GM18909 (cell line): ENCODE measurements at regions not wholly inside any gene's neighbourhood (a gene's known extent, or its start where the extent isn't known, plus 50 kb on each side); places are given as distances from the start of the nearest gene placed in this dataset.

Experiments used
- ATAC-seq: cut with Tn5 transposase; IDR thresholded peaks from one replicate; pipeline ENCODE4 v1.9.1; 2021; ENCODE audit warnings: mild to moderate bottlenecking; ENCODE audit not compliant: unreplicated experiment, poor library complexity

DNA sequence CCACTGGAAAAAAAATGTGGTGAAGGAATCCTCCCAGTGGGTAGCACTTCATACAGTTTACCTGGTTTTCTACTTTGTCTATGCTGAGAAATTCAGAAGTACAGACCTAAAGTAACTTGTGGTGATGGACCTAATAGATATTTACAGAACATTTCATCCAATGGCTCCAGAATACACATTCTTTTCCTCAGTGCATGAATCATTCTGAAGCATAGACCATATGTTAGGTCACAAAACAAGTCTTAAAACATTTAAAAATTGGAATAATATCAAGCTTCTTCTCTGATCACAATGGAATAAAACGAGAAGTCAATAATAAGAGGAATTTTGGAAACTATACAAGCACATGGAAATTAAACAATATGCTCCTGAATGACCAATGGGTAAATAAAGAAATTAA, 450.1 kb upstream of the INTU start:
- ATAC-seq = no peak

DNA sequence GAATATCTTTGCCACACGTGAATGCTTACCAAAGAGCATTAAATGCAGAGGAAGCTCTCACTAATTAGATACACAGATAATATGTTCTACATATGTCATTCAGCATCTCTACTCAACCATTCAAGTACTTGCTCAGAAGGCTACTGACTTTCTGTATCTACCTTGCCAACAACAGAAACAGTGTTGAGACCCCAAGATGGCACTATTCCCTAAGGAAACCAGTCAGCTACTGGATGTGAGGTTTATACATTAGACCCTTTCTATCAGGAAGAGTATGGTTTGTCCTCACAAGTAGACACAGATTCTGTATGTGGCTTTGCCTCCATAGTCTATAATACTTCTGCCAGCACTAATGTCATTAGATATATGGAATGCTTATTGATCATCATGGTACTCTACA, 443.9 kb upstream of the INTU start:
- no peak for ATAC-seq

DNA sequence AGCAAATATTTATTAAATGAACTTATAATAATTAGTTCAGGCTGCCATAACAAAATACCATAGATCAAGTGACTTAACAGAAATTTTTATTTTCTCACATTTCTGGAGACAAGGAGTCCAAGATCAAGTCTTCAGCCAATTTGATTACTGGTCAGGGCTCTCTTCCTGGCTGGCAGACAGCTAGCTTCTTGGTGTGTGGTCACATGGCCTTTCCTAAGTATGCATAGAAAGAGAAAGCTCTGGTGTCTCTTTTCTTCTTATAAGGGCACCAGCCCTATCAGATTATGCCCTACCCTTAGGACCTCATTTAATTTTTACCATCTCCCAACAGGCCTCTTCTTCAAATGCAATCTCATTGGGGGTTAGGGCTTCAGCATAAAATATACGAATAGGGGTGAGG, 438.5 kb upstream of the INTU start:
- ATAC-seq = no peak

DNA sequence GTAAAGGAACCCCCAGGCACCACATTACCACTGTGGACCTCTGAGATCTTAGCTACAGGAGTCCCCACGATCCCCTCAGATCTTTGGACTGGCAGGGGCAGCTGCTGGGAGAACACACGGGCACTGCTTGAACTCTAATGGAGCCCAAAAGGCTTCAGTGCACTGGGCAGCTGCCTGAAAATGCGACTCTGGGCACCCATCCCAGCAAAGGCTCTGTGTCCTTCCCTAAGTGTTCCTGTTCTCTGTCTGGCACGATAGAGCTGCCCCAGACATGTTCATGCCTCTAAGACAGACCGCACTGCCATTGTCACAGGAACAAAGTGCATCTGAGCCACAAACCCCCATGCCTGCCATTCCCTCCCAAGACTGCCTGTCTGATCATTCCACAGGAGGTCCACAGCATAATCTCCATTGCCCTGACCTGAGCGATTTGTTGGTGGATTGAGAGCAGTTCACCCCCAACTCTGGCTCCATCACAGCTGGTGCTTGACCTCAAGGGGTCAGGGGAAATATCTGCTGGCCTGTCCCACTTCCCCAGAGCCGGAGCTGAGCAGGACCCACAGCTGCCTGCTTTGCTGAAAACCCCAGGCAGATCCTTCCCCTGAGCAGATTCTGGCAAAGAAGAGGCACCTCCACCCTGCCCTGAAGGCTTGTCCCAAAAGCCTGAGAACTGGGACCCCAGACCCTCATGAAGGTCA, 436.0 kb upstream of the INTU start:
- no peak for ATAC-seq

- ATAC-seq = no peak
These were observed 429.1 kb upstream of the INTU start for GRCh38 chr4:127203562-127204200.

DNA sequence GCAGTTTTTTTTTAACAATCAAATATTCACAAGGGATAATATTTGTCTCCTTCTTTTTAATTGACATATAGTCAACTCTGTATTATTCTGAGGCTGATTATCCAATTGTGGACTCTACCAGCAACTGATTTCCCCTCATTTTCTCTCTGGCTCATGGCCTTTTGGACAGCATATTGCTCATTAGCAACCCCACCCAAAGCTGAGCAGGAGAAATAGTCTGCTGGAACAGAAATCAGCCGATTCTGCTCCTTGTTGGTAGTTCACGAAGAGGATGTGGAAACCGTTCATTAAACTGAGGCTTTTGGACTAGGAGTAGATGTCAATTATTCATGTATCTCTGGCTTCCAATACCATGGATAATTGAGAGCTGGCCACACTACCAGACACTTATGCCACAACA, 428.4 kb upstream of the INTU start:
- ATAC-seq = no peak

- no peak for ATAC-seq
These were observed 423.1 kb upstream of the INTU start for GRCh38 chr4:127209580-127210095.

GRCh38 chr4:127210893-127211649, 421.7 kb upstream of the INTU start:
- no peak for ATAC-seq

GRCh38 chr4:127211650-127212560, 420.9 kb upstream of the INTU start:
- no peak for ATAC-seq

- ATAC-seq = no peak
These were observed 420.1 kb upstream of the INTU start for GRCh38 chr4:127212701-127213100.

DNA sequence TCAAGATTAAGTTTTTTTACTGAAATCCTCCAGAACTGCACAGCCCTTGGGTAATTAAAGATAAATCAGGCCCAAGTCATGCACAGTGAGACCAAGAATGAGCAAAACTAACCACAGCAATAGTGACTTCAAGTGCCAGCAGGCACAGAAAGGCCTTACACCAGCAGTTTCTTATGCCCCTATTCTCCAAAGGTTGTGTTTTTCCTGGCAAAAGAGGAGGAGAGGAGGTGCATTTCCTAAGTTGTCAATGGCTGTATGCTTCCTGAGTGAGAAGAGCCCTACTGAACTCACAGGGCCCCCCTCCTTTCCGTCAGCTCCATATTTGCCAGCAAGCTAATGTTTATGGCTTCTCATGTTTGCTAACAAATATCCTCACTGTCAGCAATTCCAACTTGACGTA, 418.7 kb upstream of the INTU start:
- ATAC-seq = no peak

GRCh38 chr4:127214931-127215330, 417.8 kb upstream of the INTU start:
- no peak for ATAC-seq

GRCh38 chr4:127217586-127218229, 415.0 kb upstream of the INTU start:
- ATAC-seq = no peak

- no peak for ATAC-seq
These were observed 413.5 kb upstream of the INTU start for GRCh38 chr4:127219232-127219631.

- ATAC-seq = no peak
These were observed 408.2 kb upstream of the INTU start for GRCh38 chr4:127224556-127224955.

- ATAC-seq = no peak
These were observed 402.7 kb upstream of the INTU start for GRCh38 chr4:127229855-127230608.

GRCh38 chr4:127236889-127237288, 395.9 kb upstream of the INTU start:
- no peak for ATAC-seq

GRCh38 chr4:127237581-127237980, 395.2 kb upstream of the INTU start:
- ATAC-seq = no peak

GRCh38 chr4:127238956-127239475, 393.7 kb upstream of the INTU start:
- no peak for ATAC-seq
